ENCODE measurements at regions not wholly inside any gene's neighbourhood (a gene's known extent, or its start where the extent isn't known, plus 50 kb on each side); places are given as distances from the start of the nearest gene placed in this dataset.

- no peak for TF ChIP-seq CTCF (IDR thresholded peaks at IDR 0.05 in 4 of 5, conservative IDR thresholded peaks at IDR 0.05 in 1 of 5)
- no peak for TF ChIP-seq POLR2A (IDR thresholded peaks at IDR 0.05)
Observed at GRCh38 chr3:180142041-180142440, 105.3 kb upstream of the PEX5L start.
